Thoracic aorta (tissue), 2 donors: ENCODE measurements at regions not wholly inside any gene's neighbourhood (a gene's known extent, or its start where the extent isn't known, plus 50 kb on each side); places are given as distances from the start of the nearest gene placed in this dataset.
"Not testable (repeated sequence)": the region's sequence is repeated elsewhere in the genome, so short reads cannot be mapped to it uniquely, and the experiment has no call there.

Experiments used
- ATAC-seq: fragments of 150-250 bp; one replicate; pipeline ENCODE4 v1.8.0; 2017; ENCODE audit warnings: low read depth; ENCODE audit not compliant: insufficient number of reproducible peaks, low FRiP score
- DNase-seq: peaks from one replicate; pipeline ENCODE4 v3.0.0-alpha.2; 2020; ENCODE audit warnings: low spot score
- H3K27ac ChIP-seq, 2 donors: fragments of 200-600 bp; sonication (generic); 1 replicate in 1 of 2; 2 replicates in 1 of 2; pipeline ENCODE4 v1.5.1; 2016; ENCODE audit warnings: mild to moderate bottlenecking in 2 of 2, moderate library complexity in 2 of 2
- H3K27me3 ChIP-seq: fragments of 200-600 bp; sonication (generic); replicated peaks from 2 replicates; pipeline ENCODE4 v1.6.0; 2016; ENCODE audit warnings: mild to moderate bottlenecking; ENCODE audit not compliant: insufficient read depth
- H3K36me3 ChIP-seq: fragments of 200-600 bp; sonication (generic); one replicate; pipeline ENCODE4 v1.5.1; 2016
- H3K4me1 ChIP-seq, 2 donors: fragments of 200-600 bp; sonication (generic); 1 replicate in 1 of 2; 2 replicates in 1 of 2; pipeline versions ENCODE4 v1.5.1 to v1.6.0; 2016; ENCODE audit warnings: low read depth in 2 of 2, mild to moderate bottlenecking in 1 of 2; ENCODE audit not compliant: control insufficient read depth in 1 of 2
- H3K4me3 ChIP-seq: fragments of 200-600 bp; sonication (generic); 2 replicates; pipeline ENCODE4 v1.5.1; 2016; ENCODE audit warnings: mild to moderate bottlenecking
- H3K9me3 ChIP-seq: fragments of 200-600 bp; sonication (generic); 2 replicates; pipeline ENCODE4 v1.5.1; 2016
- TF ChIP-seq, protein P1 (sequence below): fragments of 200-600 bp; sonication (generic); IDR thresholded peaks from one replicate; pipeline ENCODE4 v1.5.1; 2019; ENCODE audit warnings: antibody characterized with exemption

- TF ChIP-seq, protein P1, sequence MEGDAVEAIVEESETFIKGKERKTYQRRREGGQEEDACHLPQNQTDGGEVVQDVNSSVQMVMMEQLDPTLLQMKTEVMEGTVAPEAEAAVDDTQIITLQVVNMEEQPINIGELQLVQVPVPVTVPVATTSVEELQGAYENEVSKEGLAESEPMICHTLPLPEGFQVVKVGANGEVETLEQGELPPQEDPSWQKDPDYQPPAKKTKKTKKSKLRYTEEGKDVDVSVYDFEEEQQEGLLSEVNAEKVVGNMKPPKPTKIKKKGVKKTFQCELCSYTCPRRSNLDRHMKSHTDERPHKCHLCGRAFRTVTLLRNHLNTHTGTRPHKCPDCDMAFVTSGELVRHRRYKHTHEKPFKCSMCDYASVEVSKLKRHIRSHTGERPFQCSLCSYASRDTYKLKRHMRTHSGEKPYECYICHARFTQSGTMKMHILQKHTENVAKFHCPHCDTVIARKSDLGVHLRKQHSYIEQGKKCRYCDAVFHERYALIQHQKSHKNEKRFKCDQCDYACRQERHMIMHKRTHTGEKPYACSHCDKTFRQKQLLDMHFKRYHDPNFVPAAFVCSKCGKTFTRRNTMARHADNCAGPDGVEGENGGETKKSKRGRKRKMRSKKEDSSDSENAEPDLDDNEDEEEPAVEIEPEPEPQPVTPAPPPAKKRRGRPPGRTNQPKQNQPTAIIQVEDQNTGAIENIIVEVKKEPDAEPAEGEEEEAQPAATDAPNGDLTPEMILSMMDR, result no peak
- DNase-seq (no peak), ATAC-seq (no peak)
- H3K4me1 ChIP-seq, result no peaks in the 10 kb centered on the region
- H3K9me3 ChIP-seq, result peaks cover 4% of the 10 kb centered on the region
- H3K36me3 ChIP-seq, result no peaks in the 10 kb centered on the region
- no peak overlapping the region for H3K4me3 ChIP-seq
- H3K27me3 ChIP-seq, result no peaks in the 10 kb centered on the region
- no peak overlapping the region for H3K27ac ChIP-seq
These were observed 1081.7 kb downstream of the NAALADL2 start for GRCh38 chr3:175940881-175941280.

DNA sequence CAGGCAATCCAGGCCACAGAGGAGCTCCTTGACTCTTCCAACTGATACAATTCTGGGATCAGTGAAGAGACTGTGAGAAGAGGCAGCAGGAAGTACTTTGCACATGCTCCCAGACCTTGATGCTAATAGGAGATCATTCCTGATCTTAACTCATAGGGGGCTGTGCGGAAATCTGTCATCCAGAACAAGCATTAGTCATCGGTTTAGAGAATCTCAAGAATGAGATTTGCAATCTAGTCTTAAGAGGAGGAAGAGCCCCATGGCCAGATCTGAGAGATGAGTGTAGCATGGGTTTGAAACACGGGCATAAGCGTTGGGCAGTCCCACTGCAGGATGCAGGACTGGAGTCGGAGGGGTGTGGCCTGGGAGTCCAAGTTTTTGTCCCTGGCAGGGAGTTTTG is 1081.1 kb downstream of the NAALADL2 start:
- H3K36me3 ChIP-seq, result no peaks in the 10 kb centered on the region
- no peak overlapping the region for H3K27ac ChIP-seq
- TF ChIP-seq, protein P1, result no peak
- peaks cover 5% of the 10 kb centered on the region for H3K9me3 ChIP-seq
- ATAC-seq, result no peak
- no peaks in the 10 kb centered on the region for H3K4me1 ChIP-seq
- no peaks in the 10 kb centered on the region for H3K27me3 ChIP-seq
- no peak overlapping the region for H3K4me3 ChIP-seq
- DNase-seq, result no peak

- not testable (repeated sequence) for H3K27ac ChIP-seq, DNase-seq
These were observed 1078.2 kb downstream of the NAALADL2 start for GRCh38 chr3:175937367-175937766.

GRCh38 chr3:175932586-175932985 is 1073.5 kb downstream of the NAALADL2 start:
- no peak overlapping the region for H3K4me3 ChIP-seq
- H3K9me3 ChIP-seq, result peaks cover 4% of the 10 kb centered on the region
- DNase-seq, result no peak
- H3K36me3 ChIP-seq, result no peaks in the 10 kb centered on the region
- H3K27me3 ChIP-seq, result no peaks in the 10 kb centered on the region
- TF ChIP-seq, protein P1, result no peak
- H3K27ac ChIP-seq, result no peak overlapping the region
- no peaks in the 10 kb centered on the region for H3K4me1 ChIP-seq
- no peak for ATAC-seq

More at GRCh38 chr3:175937367-175937766, 1078.2 kb downstream of the NAALADL2 start:
- H3K4me3 ChIP-seq, H3K27me3 ChIP-seq, ATAC-seq, H3K9me3 ChIP-seq, H3K36me3 ChIP-seq, H3K4me1 ChIP-seq: not testable (repeated sequence)

GRCh38 chr3:175919133-175919532 is 1060.0 kb downstream of the NAALADL2 start:
- no peaks in the 10 kb centered on the region for H3K36me3 ChIP-seq
- H3K9me3 ChIP-seq, result no peaks in the 10 kb centered on the region
- TF ChIP-seq, protein P1, result no peak
- ATAC-seq (no peak), DNase-seq (no peak)
- H3K27me3 ChIP-seq, result no peaks in the 10 kb centered on the region
- H3K27ac ChIP-seq, result no peak overlapping the region
- H3K4me1 ChIP-seq, result peaks cover 0 to 3% of the 10 kb centered on the region in 2 donors
- no peak overlapping the region for H3K4me3 ChIP-seq

GRCh38 chr3:175916191-175916934 is 1057.2 kb downstream of the NAALADL2 start:
- TF ChIP-seq, protein P1, result no peak
- DNase-seq (no peak), ATAC-seq (no peak)
- H3K36me3 ChIP-seq, result no peaks in the 10 kb centered on the region
- no peak overlapping the region for H3K4me3 ChIP-seq
- H3K27ac ChIP-seq, result no peak overlapping the region
- no peaks in the 10 kb centered on the region for H3K27me3 ChIP-seq
- H3K9me3 ChIP-seq, result no peaks in the 10 kb centered on the region
- H3K4me1 ChIP-seq, result peaks cover 0 to 3% of the 10 kb centered on the region in 2 donors
